WI38 (cell line): ENCODE measurements at regions not wholly inside any gene's neighbourhood (a gene's known extent, or its start where the extent isn't known, plus 50 kb on each side); places are given as distances from the start of the nearest gene placed in this dataset.

Experiments
- H3K4me3 ChIP-seq: 2 replicates; pipeline ENCODE4 v1.5.1; 2011; ENCODE audit warnings: low read depth, mild to moderate bottlenecking, control low read depth, low read length
- CTCF ChIP-seq: IDR thresholded peaks from 2 replicates; pipeline ENCODE4 v1.5.1; 2012; ENCODE audit warnings: low read depth, mild to moderate bottlenecking, control low read depth, low read length

- TF ChIP-seq CTCF, result no peak
- H3K4me3 ChIP-seq, result no peak overlapping the region
Measured at GRCh38 chr5:36385495-36385894, 83.8 kb upstream of the RANBP3L start.

GRCh38 chr5:36388288-36388687 is 86.6 kb upstream of the RANBP3L start:
- H3K4me3 ChIP-seq, result no peak overlapping the region
- TF ChIP-seq CTCF, result no peak

- TF ChIP-seq CTCF, result no peak
Measured at GRCh38 chr5:36389245-36389644, 87.5 kb upstream of the RANBP3L start.

GRCh38 chr5:36390640-36391039 is 88.9 kb upstream of the RANBP3L start:
- no peak overlapping the region for H3K4me3 ChIP-seq
- TF ChIP-seq CTCF, result no peak

More at GRCh38 chr5:36389245-36389644, 87.5 kb upstream of the RANBP3L start:
- H3K4me3 ChIP-seq, result no peak overlapping the region

- no peak for TF ChIP-seq CTCF
- no peak overlapping the region for H3K4me3 ChIP-seq
Measured at GRCh38 chr5:36392186-36392585, 90.5 kb upstream of the RANBP3L start.

- no peak overlapping the region for H3K4me3 ChIP-seq
- no peak for TF ChIP-seq CTCF
Measured at GRCh38 chr5:36392818-36393217, 91.1 kb upstream of the RANBP3L start.

GRCh38 chr5:36393656-36394428 is 92.1 kb upstream of the RANBP3L start:
- TF ChIP-seq CTCF, result no peak
- no peak overlapping the region for H3K4me3 ChIP-seq
